ENCODE measurements at regions not wholly inside any gene's neighbourhood (a gene's known extent, or its start where the extent isn't known, plus 50 kb on each side); places are given as distances from the start of the nearest gene placed in this dataset.

- TF ChIP-seq, protein P1, sequence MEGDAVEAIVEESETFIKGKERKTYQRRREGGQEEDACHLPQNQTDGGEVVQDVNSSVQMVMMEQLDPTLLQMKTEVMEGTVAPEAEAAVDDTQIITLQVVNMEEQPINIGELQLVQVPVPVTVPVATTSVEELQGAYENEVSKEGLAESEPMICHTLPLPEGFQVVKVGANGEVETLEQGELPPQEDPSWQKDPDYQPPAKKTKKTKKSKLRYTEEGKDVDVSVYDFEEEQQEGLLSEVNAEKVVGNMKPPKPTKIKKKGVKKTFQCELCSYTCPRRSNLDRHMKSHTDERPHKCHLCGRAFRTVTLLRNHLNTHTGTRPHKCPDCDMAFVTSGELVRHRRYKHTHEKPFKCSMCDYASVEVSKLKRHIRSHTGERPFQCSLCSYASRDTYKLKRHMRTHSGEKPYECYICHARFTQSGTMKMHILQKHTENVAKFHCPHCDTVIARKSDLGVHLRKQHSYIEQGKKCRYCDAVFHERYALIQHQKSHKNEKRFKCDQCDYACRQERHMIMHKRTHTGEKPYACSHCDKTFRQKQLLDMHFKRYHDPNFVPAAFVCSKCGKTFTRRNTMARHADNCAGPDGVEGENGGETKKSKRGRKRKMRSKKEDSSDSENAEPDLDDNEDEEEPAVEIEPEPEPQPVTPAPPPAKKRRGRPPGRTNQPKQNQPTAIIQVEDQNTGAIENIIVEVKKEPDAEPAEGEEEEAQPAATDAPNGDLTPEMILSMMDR (IDR thresholded peaks at IDR 0.05; ENCODE audit: unreplicated experiment) = no peak
- DNase-seq = no peak
- Mint-ChIP-seq H3K9me3 (ENCODE audit: low read depth, unreplicated experiment) (no peaks in the 10 kb centered on the region), H3K27me3 (ENCODE audit: unreplicated experiment) (peaks cover 19% of the 10 kb centered on the region), H3K27ac (ENCODE audit: unreplicated experiment) (no peak overlapping the region), H3K4me1 (ENCODE audit: low read depth, unreplicated experiment) (no peaks in the 10 kb centered on the region), H3K4me3 (ENCODE audit: low read depth, unreplicated experiment) (no peak overlapping the region), H3K36me3 (ENCODE audit: insufficient read depth, unreplicated experiment) (no peaks in the 10 kb centered on the region)
- intact Hi-C loops (cut with micrococcal nuclease; ENCODE audit: unreplicated experiment) = no loop called here
- CTCF ChIA-PET = no interaction called here
- no TSS peak for BruUV-seq (replicated peaks)
Observed at GRCh38 chr10:124197371-124198124, 104.2 kb upstream of the CHST15 start.

GRCh38 chr10:124196659-124197058 is 103.3 kb upstream of the CHST15 start:
- Mint-ChIP-seq H3K9me3 (ENCODE audit: low read depth, unreplicated experiment) (no peaks in the 10 kb centered on the region), H3K4me3 (ENCODE audit: low read depth, unreplicated experiment) (no peak overlapping the region), H3K4me1 (ENCODE audit: low read depth, unreplicated experiment) (no peaks in the 10 kb centered on the region), H3K27ac (ENCODE audit: unreplicated experiment) (no peak overlapping the region), H3K36me3 (ENCODE audit: insufficient read depth, unreplicated experiment) (no peaks in the 10 kb centered on the region), H3K27me3 (ENCODE audit: unreplicated experiment) (peaks cover 28% of the 10 kb centered on the region)
- TF ChIP-seq, protein P1 (IDR thresholded peaks at IDR 0.05; ENCODE audit: unreplicated experiment) = no peak
- no TSS peak for BruUV-seq (replicated peaks)
- intact Hi-C loops (cut with micrococcal nuclease; ENCODE audit: unreplicated experiment) = no loop called here
- CTCF ChIA-PET = no interaction called here
- DNase-seq = no peak

DNA sequence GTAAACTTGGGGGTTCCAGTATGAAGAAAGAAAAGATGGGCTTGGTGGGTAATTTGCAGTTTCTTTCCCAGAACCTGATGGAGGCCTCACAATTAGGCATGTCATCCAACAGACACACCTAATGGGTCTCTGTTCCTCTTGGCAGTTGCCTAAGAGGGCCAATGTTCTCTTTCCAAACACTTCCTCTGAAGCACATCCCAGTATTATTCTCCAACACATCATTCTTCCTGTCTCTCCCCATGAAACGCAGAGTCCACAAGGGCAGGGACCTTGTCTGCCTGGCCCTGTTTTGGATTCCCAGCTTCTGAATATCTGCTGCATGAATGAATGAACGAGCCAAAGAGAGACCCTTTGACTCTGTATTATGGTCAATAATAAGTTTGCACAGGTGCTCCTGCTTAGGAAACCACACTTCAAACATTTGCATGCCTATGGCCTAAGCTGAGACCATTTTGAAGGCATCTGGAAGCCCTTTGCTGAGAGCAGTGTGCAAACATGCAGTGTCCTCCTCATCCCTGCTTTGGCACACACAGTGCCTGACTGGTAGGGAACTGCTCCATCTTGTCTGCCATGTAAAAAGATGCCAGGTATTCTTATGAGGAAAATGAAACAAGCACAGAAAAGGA is 100.9 kb upstream of the CHST15 start:
- intact Hi-C loops (cut with micrococcal nuclease; ENCODE audit: unreplicated experiment) = no loop called here
- Mint-ChIP-seq H3K9me3 (ENCODE audit: low read depth, unreplicated experiment) (no peaks in the 10 kb centered on the region), H3K4me3 (ENCODE audit: low read depth, unreplicated experiment) (no peak overlapping the region), H3K27me3 (ENCODE audit: unreplicated experiment) (peaks cover 37% of the 10 kb centered on the region), H3K4me1 (ENCODE audit: low read depth, unreplicated experiment) (no peaks in the 10 kb centered on the region), H3K27ac (ENCODE audit: unreplicated experiment) (no peak overlapping the region), H3K36me3 (ENCODE audit: insufficient read depth, unreplicated experiment) (no peaks in the 10 kb centered on the region)
- no peak for DNase-seq
- BruUV-seq (replicated peaks) = no TSS peak
- CTCF ChIA-PET = no interaction called here
- TF ChIP-seq, protein P1 (IDR thresholded peaks at IDR 0.05; ENCODE audit: unreplicated experiment) = no peak

- CTCF ChIA-PET = no interaction called here
- peaks cover 45% of the 10 kb centered on the region for H3K27me3 Mint-ChIP-seq (ENCODE audit: unreplicated experiment)
- no peaks in the 10 kb centered on the region for H3K36me3 Mint-ChIP-seq (ENCODE audit: insufficient read depth, unreplicated experiment)
- H3K27ac Mint-ChIP-seq (ENCODE audit: unreplicated experiment) = no peak overlapping the region
- BruUV-seq (replicated peaks) = no TSS peak
- H3K4me3 Mint-ChIP-seq (ENCODE audit: low read depth, unreplicated experiment) = no peak overlapping the region
- intact Hi-C loops (cut with micrococcal nuclease; ENCODE audit: unreplicated experiment) = no loop called here
- no peak for DNase-seq
- H3K9me3 Mint-ChIP-seq (ENCODE audit: low read depth, unreplicated experiment) = no peaks in the 10 kb centered on the region
- TF ChIP-seq, protein P1 (IDR thresholded peaks at IDR 0.05; ENCODE audit: unreplicated experiment) = no peak
- H3K4me1 Mint-ChIP-seq (ENCODE audit: low read depth, unreplicated experiment) = no peaks in the 10 kb centered on the region
Observed at GRCh38 chr10:124193309-124193696, 99.9 kb upstream of the CHST15 start.

Data from Calu3 (cell line).